NCI-H510A (cell line): ENCODE measurements at regions not wholly inside any gene's neighbourhood (a gene's known extent, or its start where the extent isn't known, plus 50 kb on each side); places are given as distances from the start of the nearest gene placed in this dataset.
"Not testable (repeated sequence)": the region's sequence is repeated elsewhere in the genome, so short reads cannot be mapped to it uniquely, and the experiment has no call there.

Experiments used
- DNase-seq: peaks from one replicate; lab custom pipeline; 2025; lab: John Stamatoyannopoulos, UW

GRCh38 chr14:105636935-105637334 lies 110.6 kb downstream of the TMEM121 start:
- DNase-seq = no peak

GRCh38 chr14:105637345-105637744 lies 111.0 kb downstream of the TMEM121 start:
- not testable (repeated sequence) for DNase-seq

- DNase-seq = not testable (repeated sequence)
These were observed 113.9 kb downstream of the TMEM121 start for GRCh38 chr14:105639969-105640931.

GRCh38 chr14:105641075-105641937 lies 114.9 kb downstream of the TMEM121 start:
- no peak for DNase-seq

GRCh38 chr14:105641951-105642350 lies 115.6 kb downstream of the TMEM121 start:
- DNase-seq = not testable (repeated sequence)

GRCh38 chr14:105642486-105642885 lies 116.1 kb downstream of the TMEM121 start:
- DNase-seq = not testable (repeated sequence)

- DNase-seq = not testable (repeated sequence)
These were observed 117.1 kb downstream of the TMEM121 start for GRCh38 chr14:105643406-105644052.

GRCh38 chr14:105644053-105644435 lies 117.7 kb downstream of the TMEM121 start:
- DNase-seq = not testable (repeated sequence)

- not testable (repeated sequence) for DNase-seq
These were observed 118.1 kb downstream of the TMEM121 start for GRCh38 chr14:105644457-105644856.

GRCh38 chr14:105644891-105645290 lies 118.5 kb downstream of the TMEM121 start:
- DNase-seq = not testable (repeated sequence)

GRCh38 chr14:105645389-105645788 lies 119.0 kb downstream of the TMEM121 start:
- DNase-seq = not testable (repeated sequence)

GRCh38 chr14:105646175-105646574 lies 119.8 kb downstream of the TMEM121 start:
- DNase-seq = no peak

- not testable (repeated sequence) for DNase-seq
These were observed 120.4 kb downstream of the TMEM121 start for GRCh38 chr14:105646711-105647281.

GRCh38 chr14:105647426-105647783 lies 121.0 kb downstream of the TMEM121 start:
- DNase-seq = not testable (repeated sequence)

- no peak for DNase-seq
These were observed 121.6 kb downstream of the TMEM121 start for GRCh38 chr14:105647784-105648608.

GRCh38 chr14:105648609-105649535 lies 122.5 kb downstream of the TMEM121 start:
- DNase-seq = not testable (repeated sequence)

GRCh38 chr14:105652317-105652716 lies 125.9 kb downstream of the TMEM121 start:
- not testable (repeated sequence) for DNase-seq

GRCh38 chr14:105653921-105654320 lies 127.5 kb downstream of the TMEM121 start:
- DNase-seq = not testable (repeated sequence)

GRCh38 chr14:105659255-105659654 lies 132.9 kb downstream of the TMEM121 start:
- DNase-seq = not testable (repeated sequence)
